Hepatocyte (in vitro differentiated cells): ENCODE measurements at regions not wholly inside any gene's neighbourhood (a gene's known extent, or its start where the extent isn't known, plus 50 kb on each side); places are given as distances from the start of the nearest gene placed in this dataset.

ENCODE experiments used
- DNase-seq: peaks from one replicate; pipeline ENCODE4 v3.0.0-alpha.2; 2016; ENCODE audit warnings: low spot score
- H2AFZ ChIP-seq: fragments of 200-600 bp; sonication (generic); 2 replicates; pipeline ENCODE4 v1.6.0; 2016; ENCODE audit warnings: antibody characterized with exemption, mild to moderate bottlenecking
- H3K27ac ChIP-seq: fragments of 200-600 bp; sonication (generic); 2 replicates; pipeline ENCODE4 v1.5.1; 2016; ENCODE audit warnings: mild to moderate bottlenecking
- H3K27me3 ChIP-seq: fragments of 200-600 bp; sonication (generic); 2 replicates; pipeline ENCODE4 v1.6.1; 2016
- H3K36me3 ChIP-seq: fragments of 200-600 bp; sonication (generic); replicated peaks from 2 replicates; pipeline ENCODE4 v1.5.1; 2016; ENCODE audit warnings: low read depth; ENCODE audit not compliant: insufficient read depth
- H3K4me1 ChIP-seq: fragments of 200-600 bp; sonication (generic); 2 replicates; pipeline ENCODE4 v1.5.1; 2016; ENCODE audit warnings: mild to moderate bottlenecking, moderate library complexity; ENCODE audit not compliant: insufficient read depth
- H3K4me2 ChIP-seq: fragments of 200-600 bp; sonication (generic); 2 replicates; pipeline ENCODE4 v1.6.0; 2016
- H3K4me3 ChIP-seq: fragments of 200-600 bp; sonication (generic); 2 replicates; pipeline ENCODE4 v1.5.1; 2016; ENCODE audit warnings: mild to moderate bottlenecking
- H3K79me2 ChIP-seq: fragments of 200-600 bp; sonication (generic); 2 replicates; pipeline ENCODE4 v1.6.0; 2017; ENCODE audit warnings: mild to moderate bottlenecking
- H3K9me2 ChIP-seq: fragments of 200-600 bp; sonication (generic); replicated peaks from 2 replicates; pipeline ENCODE4 v1.6.0; 2017; ENCODE audit warnings: mild to moderate bottlenecking; ENCODE audit not compliant: insufficient read depth
- H3K9me3 ChIP-seq: fragments of 200-600 bp; sonication (generic); 2 replicates; pipeline ENCODE4 v1.5.1; 2016; ENCODE audit warnings: low read depth, mild to moderate bottlenecking
- H4K20me1 ChIP-seq: fragments of 200-600 bp; sonication (generic); 2 replicates; pipeline ENCODE4 v1.6.0; 2016; ENCODE audit warnings: mild to moderate bottlenecking; ENCODE audit not compliant: insufficient read depth, poor library complexity, severe bottlenecking
- EZH2 ChIP-seq: fragments of 200-600 bp; sonication (generic); IDR thresholded peaks from 2 replicates; pipeline ENCODE4 v1.6.1; 2016; ENCODE audit warnings: antibody characterized with exemption, mild to moderate bottlenecking, borderline replicate concordance
- EZH2phosphoT487 ChIP-seq: fragments of 200-600 bp; sonication (generic); IDR thresholded peaks from one replicate; pipeline ENCODE4 v1.6.1; 2018; ENCODE audit warnings: antibody characterized with exemption, mild to moderate bottlenecking, low read depth, moderate library complexity; ENCODE audit not compliant: unreplicated experiment, severe bottlenecking
- WGBS: methylation state at CpG from one replicate; pipeline ENCODE4 v1.1.6; 2016; ENCODE audit warnings: low lambda C conversion rate; ENCODE audit errors: missing lambda C conversion rate; 5-methylcytosine and 5-hydroxymethylcytosine counted together
- TF ChIP-seq, protein P1 (sequence below): fragments of 200-600 bp; sonication (generic); IDR thresholded peaks from 2 replicates; pipeline ENCODE4 v1.5.1; 2016; ENCODE audit warnings: antibody characterized with exemption, mild to moderate bottlenecking; ENCODE audit not compliant: poor library complexity

DNA sequence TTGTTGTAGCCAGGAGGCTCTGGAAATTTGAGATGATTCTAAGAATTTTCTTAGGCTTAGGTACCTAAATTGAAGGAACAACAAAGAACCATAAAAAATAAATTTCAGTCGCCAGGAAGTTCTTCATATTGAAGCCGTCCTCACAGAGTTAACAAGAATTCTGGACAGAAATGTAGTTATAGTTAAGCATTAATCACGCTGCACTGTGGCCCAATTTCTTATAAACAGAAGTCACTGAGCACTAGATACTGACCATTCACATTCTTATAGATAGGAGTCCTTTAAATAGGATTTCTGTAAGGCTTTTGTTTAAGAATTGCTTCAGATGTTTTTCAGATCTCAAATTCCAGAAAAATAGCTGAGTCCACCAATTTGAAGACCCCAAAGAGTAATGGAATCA, 256.2 kb upstream of the PITRM1 start:
- Histone ChIP-seq H3K4me2 (no peak overlapping the region), H3K4me3 (no peak overlapping the region)
- 87% methylated on average over 3 of the region's 3 CpGs for WGBS

DNA sequence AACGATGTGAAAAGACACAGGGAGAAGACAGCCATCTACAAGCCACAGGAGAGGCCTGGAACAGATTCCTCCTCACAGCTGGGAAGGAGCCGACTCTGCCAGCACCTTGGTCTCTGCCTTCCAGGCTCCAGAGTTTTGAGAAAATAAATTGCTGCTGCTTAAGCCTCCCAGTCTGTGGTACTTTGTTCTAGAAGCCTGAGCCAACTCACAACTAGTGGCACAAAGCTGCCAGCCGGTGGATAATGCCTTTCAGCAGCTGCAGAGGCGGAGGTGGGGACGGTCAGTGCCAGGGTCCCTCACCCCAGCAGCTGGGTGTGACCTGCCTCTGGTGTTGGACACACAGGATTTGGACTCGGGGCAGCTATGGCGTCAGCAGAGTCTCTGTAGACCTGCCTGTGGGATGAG, 255.4 kb upstream of the PITRM1 start:
- no peaks in the 10 kb centered on the region for H3K36me3 ChIP-seq
- DNase-seq: no peak
- H3K27me3 ChIP-seq: no peaks in the 10 kb centered on the region
- TF ChIP-seq EZH2 (no peak), EZH2phosphoT487 (no peak)
- TF ChIP-seq, protein P1, sequence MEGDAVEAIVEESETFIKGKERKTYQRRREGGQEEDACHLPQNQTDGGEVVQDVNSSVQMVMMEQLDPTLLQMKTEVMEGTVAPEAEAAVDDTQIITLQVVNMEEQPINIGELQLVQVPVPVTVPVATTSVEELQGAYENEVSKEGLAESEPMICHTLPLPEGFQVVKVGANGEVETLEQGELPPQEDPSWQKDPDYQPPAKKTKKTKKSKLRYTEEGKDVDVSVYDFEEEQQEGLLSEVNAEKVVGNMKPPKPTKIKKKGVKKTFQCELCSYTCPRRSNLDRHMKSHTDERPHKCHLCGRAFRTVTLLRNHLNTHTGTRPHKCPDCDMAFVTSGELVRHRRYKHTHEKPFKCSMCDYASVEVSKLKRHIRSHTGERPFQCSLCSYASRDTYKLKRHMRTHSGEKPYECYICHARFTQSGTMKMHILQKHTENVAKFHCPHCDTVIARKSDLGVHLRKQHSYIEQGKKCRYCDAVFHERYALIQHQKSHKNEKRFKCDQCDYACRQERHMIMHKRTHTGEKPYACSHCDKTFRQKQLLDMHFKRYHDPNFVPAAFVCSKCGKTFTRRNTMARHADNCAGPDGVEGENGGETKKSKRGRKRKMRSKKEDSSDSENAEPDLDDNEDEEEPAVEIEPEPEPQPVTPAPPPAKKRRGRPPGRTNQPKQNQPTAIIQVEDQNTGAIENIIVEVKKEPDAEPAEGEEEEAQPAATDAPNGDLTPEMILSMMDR: no peak
- peaks cover 15% of the 10 kb centered on the region for H3K4me1 ChIP-seq
- WGBS: 89% methylated on average over 7 of the region's 7 CpGs
- no peak overlapping the region for H2AFZ ChIP-seq
- no peaks in the 10 kb centered on the region for H3K9me3 ChIP-seq
- no peaks in the 10 kb centered on the region for H3K79me2 ChIP-seq
- H3K9me2 ChIP-seq: no peaks in the 10 kb centered on the region
- H3K4me3 ChIP-seq: no peak overlapping the region
- H4K20me1 ChIP-seq: no peaks in the 10 kb centered on the region
- no peak overlapping the region for H3K4me2 ChIP-seq
- no peak overlapping the region for H3K27ac ChIP-seq

More for the DNA sequence above, 256.2 kb upstream of the PITRM1 start:
- H3K36me3 ChIP-seq: no peaks in the 10 kb centered on the region
- peaks cover 15% of the 10 kb centered on the region for H3K4me1 ChIP-seq
- no peak overlapping the region for H3K27ac ChIP-seq
- no peaks in the 10 kb centered on the region for H3K79me2 ChIP-seq
- H4K20me1 ChIP-seq: no peaks in the 10 kb centered on the region
- TF ChIP-seq EZH2: no peak
- no peak for TF ChIP-seq EZH2phosphoT487
- TF ChIP-seq, protein P1: no peak
- H3K9me3 ChIP-seq: no peaks in the 10 kb centered on the region
- H2AFZ ChIP-seq: no peak overlapping the region
- H3K27me3 ChIP-seq: no peaks in the 10 kb centered on the region
- H3K9me2 ChIP-seq: no peaks in the 10 kb centered on the region
- DNase-seq: no peak

DNA sequence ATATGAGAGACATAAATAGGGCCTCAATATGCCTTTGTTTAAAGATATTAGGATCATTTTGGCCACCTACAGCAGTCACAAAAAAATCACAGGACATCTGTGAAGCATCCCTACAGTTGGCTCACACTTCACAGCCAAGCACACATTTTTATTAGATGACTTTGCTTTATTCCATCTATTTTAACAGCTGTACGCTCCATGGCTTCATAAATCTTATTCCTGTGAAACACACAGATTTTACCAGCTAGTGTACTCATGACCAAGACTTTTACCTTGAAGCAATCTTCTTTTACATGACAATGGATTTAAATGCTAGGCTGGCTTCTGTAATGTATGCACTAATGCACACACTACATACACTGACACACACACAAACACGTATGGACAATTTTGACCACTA, 254.8 kb upstream of the PITRM1 start:
- Histone ChIP-seq H3K4me3 (no peak overlapping the region), H3K9me3 (no peaks in the 10 kb centered on the region), H3K79me2 (no peaks in the 10 kb centered on the region), H3K27ac (no peak overlapping the region), H3K4me1 (peaks cover 15% of the 10 kb centered on the region), H3K27me3 (no peaks in the 10 kb centered on the region), H2AFZ (no peak overlapping the region), H4K20me1 (no peaks in the 10 kb centered on the region), H3K36me3 (no peaks in the 10 kb centered on the region), H3K4me2 (no peak overlapping the region), H3K9me2 (no peaks in the 10 kb centered on the region)
- DNase-seq: no peak
- TF ChIP-seq EZH2 (no peak), EZH2phosphoT487 (no peak)
- TF ChIP-seq, protein P1: no peak
- 85% methylated on average over 2 of the region's 2 CpGs for WGBS
